ENCODE measurements at regions not wholly inside any gene's neighbourhood (a gene's known extent, or its start where the extent isn't known, plus 50 kb on each side); places are given as distances from the start of the nearest gene placed in this dataset.

GRCh38 chr5:5880077-5880763, 457.7 kb downstream of the ICE1 start:
- no peak for TF ChIP-seq CTCF (IDR thresholded peaks at IDR 0.05)
- TF ChIP-seq POLR2AphosphoS5 (IDR thresholded peaks at IDR 0.05): no peak
- no peak for TF ChIP-seq POLR2A (IDR thresholded peaks at IDR 0.05)
